Endothelial cell of umbilical vein (primary cell): ENCODE measurements at regions not wholly inside any gene's neighbourhood (a gene's known extent, or its start where the extent isn't known, plus 50 kb on each side); places are given as distances from the start of the nearest gene placed in this dataset.

ENCODE experiments used
- BruUV-seq: library from RNA; stranded (reverse); fragments of 400-500 nt; replicated peaks from 2 replicates; lab custom pipeline; 2021; lab: Mats Ljungman, UMichigan
- CTCF ChIA-PET: fragments of 300-600, 350-600 bp; sonication (Branson Sonifier 250); formaldehyde crosslinking; loops from one replicate; lab custom pipeline; 2021; ENCODE audit warnings: antibody characterized with exemption, inconsistent platforms; lab: Charles Lee
- POLR2A ChIA-PET: fragments of 300-600, 350-600 bp; sonication (Branson Sonifier 250); formaldehyde crosslinking; loops from one replicate; lab custom pipeline; 2021; ENCODE audit warnings: antibody characterized with exemption, inconsistent platforms; lab: Charles Lee
- DNase-seq: peaks from one replicate; pipeline ENCODE4 v3.0.0-alpha.2; 2011; ENCODE audit warnings: low read depth, low spot score
- FAIRE-seq: peaks from 2 replicates; lab custom pipeline; 2011; peaks lifted over from hg19 to GRCh38; lab: Jason Lieb, UNC
- H2AFZ ChIP-seq: 2 replicates; pipeline ENCODE4 v1.6.0; 2012; ENCODE audit warnings: low read depth, low read length, control low read depth, inconsistent platforms
- H3K27ac ChIP-seq: 2 replicates; pipeline ENCODE4 v1.5.1; 2011; ENCODE audit warnings: low read depth, mild to moderate bottlenecking, control low read depth, low read length, moderate library complexity; ENCODE audit not compliant: insufficient read depth
- H3K27me3 ChIP-seq, 2 experiments: 2 replicates each; pipeline versions ENCODE4 v1.6.0 to v1.6.1; 2011; ENCODE audit warnings: low read length in 2 of 2, mixed read lengths in 1 of 2; ENCODE audit not compliant: control insufficient read depth in 2 of 2, insufficient read depth in 2 of 2
- H3K36me3 ChIP-seq, 2 experiments: 2 replicates in 1 of 2; 3 replicates in 1 of 2; pipeline ENCODE4 v1.5.1; 2011; ENCODE audit warnings: low read length in 2 of 2, mild to moderate bottlenecking in 1 of 2, moderate library complexity in 1 of 2; ENCODE audit not compliant: control insufficient read depth in 2 of 2, insufficient read depth in 2 of 2; ENCODE audit errors: extremely low read depth in 1 of 2
- H3K4me1 ChIP-seq: 3 replicates; pipeline ENCODE4 v1.5.1; 2011; ENCODE audit warnings: mild to moderate bottlenecking, low read length; ENCODE audit not compliant: control insufficient read depth, insufficient read depth; ENCODE audit errors: extremely low read depth
- H3K4me2 ChIP-seq: 2 replicates; pipeline ENCODE4 v1.6.1; 2011; ENCODE audit warnings: low read length, control low read depth, mixed read lengths; ENCODE audit not compliant: insufficient read depth
- H3K4me3 ChIP-seq, 3 experiments: fragments of 200-600 bp in 1 of 3; sonication (generic), shearing (Covaris generic) in 1 of 3; replicated peaks in 1 of 3; 2 replicates each; pipeline ENCODE4 v1.5.1; 2011 to 2016; ENCODE audit warnings: control low read depth in 3 of 3, low read length in 3 of 3, mild to moderate bottlenecking in 2 of 3, inconsistent platforms in 1 of 3, low read depth in 1 of 3, moderate library complexity in 1 of 3; ENCODE audit not compliant: insufficient read depth in 1 of 3
- H3K79me2 ChIP-seq: 2 replicates; pipeline ENCODE4 v1.6.0; 2012; ENCODE audit warnings: low read length, inconsistent platforms; ENCODE audit not compliant: control insufficient read depth, insufficient read depth
- H3K9ac ChIP-seq: replicated peaks from 2 replicates; pipeline ENCODE3; 2011; ENCODE audit warnings: low read length, control low read depth; ENCODE audit not compliant: insufficient read depth; ENCODE audit errors: extremely low read depth
- H3K9me1 ChIP-seq: replicated peaks from 3 replicates; pipeline ENCODE4 v1.6.0; 2011; ENCODE audit warnings: mild to moderate bottlenecking, low read length; ENCODE audit not compliant: control insufficient read depth, insufficient read depth; ENCODE audit errors: extremely low read depth
- H3K9me3 ChIP-seq: replicated peaks from 2 replicates; pipeline ENCODE4 v1.5.1; 2012; ENCODE audit warnings: low read length, inconsistent platforms; ENCODE audit not compliant: control insufficient read depth, insufficient read depth
- H4K20me1 ChIP-seq: replicated peaks from 2 replicates; pipeline ENCODE3; 2011; ENCODE audit warnings: mild to moderate bottlenecking, low read length; ENCODE audit not compliant: control insufficient read depth, insufficient read depth; ENCODE audit errors: extremely low read depth
- EZH2 ChIP-seq: IDR thresholded peaks from 2 replicates; pipeline ENCODE4 v1.6.1; 2012; ENCODE audit warnings: borderline replicate concordance, low read depth, mild to moderate bottlenecking, moderate library complexity, low read length, inconsistent platforms; ENCODE audit not compliant: severe bottlenecking
- FOS ChIP-seq: IDR thresholded peaks from 2 replicates; pipeline ENCODE4 v1.6.1; 2011; ENCODE audit warnings: mild to moderate bottlenecking, low read length, moderate library complexity, borderline replicate concordance; ENCODE audit not compliant: insufficient read depth
- GATA2 ChIP-seq: IDR thresholded peaks from 2 replicates; pipeline ENCODE4 v1.7.0; 2011; ENCODE audit warnings: low read depth, mild to moderate bottlenecking, moderate library complexity, mixed read lengths, low read length; ENCODE audit not compliant: insufficient read length, insufficient read depth
- JUN ChIP-seq: IDR thresholded peaks from 2 replicates; pipeline ENCODE4 v1.6.1; 2011; ENCODE audit warnings: borderline replicate concordance, low read depth; ENCODE audit not compliant: insufficient read length, insufficient read depth
- MYC ChIP-seq: IDR thresholded peaks from one replicate; pipeline ENCODE4 v1.6.1; 2011; ENCODE audit warnings: mild to moderate bottlenecking, low read depth, low read length
- POLR2A ChIP-seq: IDR thresholded peaks from 2 replicates; pipeline ENCODE4 v1.6.1; 2012; ENCODE audit warnings: low read depth, mild to moderate bottlenecking, control low read depth, low read length
- POLR2AphosphoS5 ChIP-seq: IDR thresholded peaks from 2 replicates; pipeline ENCODE4 v1.6.1; 2012; ENCODE audit warnings: low read depth, mild to moderate bottlenecking, control low read depth, low read length, moderate library complexity; ENCODE audit not compliant: insufficient read depth
- dilution Hi-C: fragments of 300-500 bp; cut with MboI; formaldehyde crosslinking; loops from one replicate; pipeline ENCODE4 v1.15.0; 2019; ENCODE audit warnings: low sequenced_read_pairs; ENCODE audit not compliant: extremely low pct_ligation_motif_present
- intact Hi-C: fragments of 100-400 bp; cut with micrococcal nuclease; formaldehyde crosslinking; loops from one replicate; pipeline ENCODE4 v1.10.0; 2022
- TF ChIP-seq, protein P1 (sequence below), 2 donors: IDR thresholded peaks; 1 replicate in 1 of 2; 2 replicates in 1 of 2; pipeline ENCODE4 v1.5.1; 2011; ENCODE audit warnings: low read length in 2 of 2, mild to moderate bottlenecking in 2 of 2, moderate library complexity in 2 of 2, control low read depth in 1 of 2, inconsistent platforms in 1 of 2, low read depth in 1 of 2; ENCODE audit not compliant: insufficient read depth in 1 of 2; ENCODE audit errors: extremely low read depth in 1 of 2
- TF ChIP-seq, protein P2 (sequence below): IDR thresholded peaks from 2 replicates; pipeline ENCODE4 v1.6.1; 2011; ENCODE audit not compliant: insufficient read depth, insufficient read length

DNA sequence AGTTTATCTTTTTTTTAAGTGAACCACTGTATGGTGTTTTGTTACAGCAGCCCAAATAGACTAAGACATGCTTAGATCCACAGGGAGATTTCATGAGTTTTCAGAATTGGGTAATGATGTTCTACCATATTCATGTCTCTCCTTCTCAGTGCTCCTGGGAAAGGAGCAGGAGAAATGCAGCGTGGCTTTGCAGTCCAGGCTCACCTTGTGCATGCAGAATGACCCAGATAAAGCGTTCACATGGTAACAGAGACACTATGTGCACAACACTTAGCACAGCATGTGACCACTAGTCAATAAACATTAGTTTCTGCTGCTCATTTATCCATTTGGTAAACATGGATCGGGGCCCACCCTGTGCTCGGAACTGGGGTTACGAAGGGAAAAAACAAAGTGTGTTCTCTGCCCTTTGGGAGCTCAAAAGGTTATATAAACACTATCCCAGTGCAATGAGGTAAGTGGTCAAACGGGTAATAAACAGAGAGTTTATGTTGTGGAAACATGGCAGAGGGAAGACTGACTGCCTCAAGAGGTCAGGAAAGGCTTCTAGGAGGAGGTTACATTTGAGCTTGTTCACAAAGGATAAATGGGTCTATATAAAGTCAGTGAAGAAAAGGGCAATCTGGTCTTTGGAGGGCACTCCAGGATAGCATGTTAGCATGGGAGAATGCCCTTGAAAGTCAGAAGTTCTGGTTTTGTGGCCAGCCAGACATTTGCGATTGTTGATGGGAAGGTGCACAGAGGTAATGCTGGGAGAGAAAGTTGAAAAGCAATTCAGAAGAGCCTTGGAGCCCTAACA, 299.2 kb downstream of the TDRD15 start:
- Histone ChIP-seq H3K27ac (no peak overlapping the region), H4K20me1 (no peaks in the 10 kb centered on the region), H2AFZ (no peak overlapping the region), H3K4me1 (no peaks in the 10 kb centered on the region), H3K9ac (no peak overlapping the region), H3K9me1 (no peaks in the 10 kb centered on the region), H3K4me2 (no peak overlapping the region), H3K79me2 (no peaks in the 10 kb centered on the region), H3K4me3 (no peak overlapping the region), H3K27me3 (no peaks in the 10 kb centered on the region), H3K9me3 (no peaks in the 10 kb centered on the region), H3K36me3 (no peaks in the 10 kb centered on the region)
- BruUV-seq: no TSS peak
- ChIA-PET POLR2A (no interaction called here), CTCF (no interaction called here)
- DNase-seq (no peak), FAIRE-seq (no peak)
- TF ChIP-seq, protein P1, sequence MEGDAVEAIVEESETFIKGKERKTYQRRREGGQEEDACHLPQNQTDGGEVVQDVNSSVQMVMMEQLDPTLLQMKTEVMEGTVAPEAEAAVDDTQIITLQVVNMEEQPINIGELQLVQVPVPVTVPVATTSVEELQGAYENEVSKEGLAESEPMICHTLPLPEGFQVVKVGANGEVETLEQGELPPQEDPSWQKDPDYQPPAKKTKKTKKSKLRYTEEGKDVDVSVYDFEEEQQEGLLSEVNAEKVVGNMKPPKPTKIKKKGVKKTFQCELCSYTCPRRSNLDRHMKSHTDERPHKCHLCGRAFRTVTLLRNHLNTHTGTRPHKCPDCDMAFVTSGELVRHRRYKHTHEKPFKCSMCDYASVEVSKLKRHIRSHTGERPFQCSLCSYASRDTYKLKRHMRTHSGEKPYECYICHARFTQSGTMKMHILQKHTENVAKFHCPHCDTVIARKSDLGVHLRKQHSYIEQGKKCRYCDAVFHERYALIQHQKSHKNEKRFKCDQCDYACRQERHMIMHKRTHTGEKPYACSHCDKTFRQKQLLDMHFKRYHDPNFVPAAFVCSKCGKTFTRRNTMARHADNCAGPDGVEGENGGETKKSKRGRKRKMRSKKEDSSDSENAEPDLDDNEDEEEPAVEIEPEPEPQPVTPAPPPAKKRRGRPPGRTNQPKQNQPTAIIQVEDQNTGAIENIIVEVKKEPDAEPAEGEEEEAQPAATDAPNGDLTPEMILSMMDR (IDR thresholded peaks at IDR 0.05; ENCODE audit: extremely low read depth in 1 of 2, insufficient read depth in 1 of 2, low read depth in 1 of 2, low read length in 2 of 2): no peak
- TF ChIP-seq, protein P2, sequence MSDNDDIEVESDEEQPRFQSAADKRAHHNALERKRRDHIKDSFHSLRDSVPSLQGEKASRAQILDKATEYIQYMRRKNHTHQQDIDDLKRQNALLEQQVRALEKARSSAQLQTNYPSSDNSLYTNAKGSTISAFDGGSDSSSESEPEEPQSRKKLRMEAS: no peak
- TF ChIP-seq EZH2: no peak
- TF ChIP-seq MYC: no peak
- TF ChIP-seq POLR2AphosphoS5: no peak
- TF ChIP-seq POLR2A: no peak
- TF ChIP-seq GATA2: no peak
- TF ChIP-seq FOS: no peak
- no peak for TF ChIP-seq JUN
- intact Hi-C loops: no loop called here
- dilution Hi-C loops: no loop called here
